HepG2 (cell line): ENCODE measurements at regions not wholly inside any gene's neighbourhood (a gene's known extent, or its start where the extent isn't known, plus 50 kb on each side); places are given as distances from the start of the nearest gene placed in this dataset.

ENCODE experiments used
- ATF1 ChIP-seq: IDR thresholded peaks from 2 replicates; pipeline ENCODE4 v1.6.1; 2016; ENCODE audit warnings: mild to moderate bottlenecking, control low read depth
- ERF ChIP-seq: IDR thresholded peaks from 2 replicates; pipeline ENCODE4 v1.6.1; 2018; ENCODE audit warnings: missing biosample characterization, missing genetic modification reagents
- HNF4A ChIP-seq: sonication (generic); formaldehyde crosslinking; IDR thresholded peaks from 2 replicates; pipeline ENCODE4 v1.4.0; 2020; ENCODE audit warnings: missing genetic modification reagents
- KDM3A ChIP-seq: IDR thresholded peaks from 2 replicates; pipeline ENCODE4 v1.6.1; 2018; ENCODE audit warnings: low read depth, missing compliant biosample characterization
- KLF16 ChIP-seq, 2 experiments: sonication (generic) in 1 of 2; formaldehyde crosslinking in 1 of 2; IDR thresholded peaks; 2 replicates each; pipeline versions ENCODE4 v1.6.1 to v1.8.0; 2016 to 2023; ENCODE audit warnings: missing genetic modification reagents in 2 of 2, missing compliant biosample characterization in 1 of 2
- NFYC ChIP-seq: IDR thresholded peaks from 2 replicates; pipeline ENCODE4 v1.6.1; 2016; ENCODE audit warnings: missing genetic modification reagents, missing compliant biosample characterization
- PAF1 ChIP-seq: IDR thresholded peaks from 2 replicates; pipeline ENCODE4 v1.6.1; 2016; ENCODE audit warnings: missing genetic modification reagents, missing compliant biosample characterization
- POLR2A ChIP-seq, 2 experiments: IDR thresholded peaks; 2 replicates each; pipeline ENCODE4 v1.6.1; 2011; ENCODE audit warnings: low read depth in 2 of 2, low read length in 2 of 2, mild to moderate bottlenecking in 1 of 2, moderate library complexity in 1 of 2; ENCODE audit not compliant: insufficient read depth in 1 of 2
- RFX3 ChIP-seq: IDR thresholded peaks from 2 replicates; pipeline ENCODE4 v1.6.1; 2016; ENCODE audit warnings: missing biosample characterization, missing genetic modification reagents
- RORA ChIP-seq: sonication (generic); formaldehyde crosslinking; IDR thresholded peaks from 2 replicates; pipeline ENCODE4 v1.5.0; 2020; ENCODE audit warnings: mild to moderate bottlenecking, missing genetic modification reagents, moderate library complexity
- TCF7 ChIP-seq: sonication (generic); IDR thresholded peaks from 2 replicates; pipeline ENCODE4 v1.6.1; 2016; ENCODE audit warnings: antibody characterized with exemption, low read depth
- YY1 ChIP-seq: IDR thresholded peaks from 2 replicates; pipeline ENCODE4 v1.6.1; 2011; ENCODE audit warnings: low read length, low read depth, moderate library complexity, mild to moderate bottlenecking; ENCODE audit not compliant: insufficient read depth, insufficient replicate concordance
- ZFP36L2 ChIP-seq: sonication (generic); formaldehyde crosslinking; IDR thresholded peaks from 2 replicates; pipeline ENCODE4 v1.4.0; 2020; ENCODE audit warnings: missing genetic modification reagents
- ZNF205 ChIP-seq: IDR thresholded peaks from 2 replicates; pipeline ENCODE4 v1.6.1; 2018; ENCODE audit warnings: missing biosample characterization, missing genetic modification reagents
- ZNF235 ChIP-seq: sonication (generic); formaldehyde crosslinking; IDR thresholded peaks from 2 replicates; pipeline ENCODE4 v1.8.1; 2023; ENCODE audit warnings: mild to moderate bottlenecking, missing genetic modification reagents, borderline replicate concordance
- ZNF264 ChIP-seq: sonication (generic); formaldehyde crosslinking; IDR thresholded peaks from 2 replicates; pipeline ENCODE4 v1.4.0; 2020; ENCODE audit warnings: missing genetic modification reagents
- ZSCAN25 ChIP-seq: sonication (generic); formaldehyde crosslinking; IDR thresholded peaks from 2 replicates; pipeline ENCODE4 v1.8.0; 2022; ENCODE audit warnings: mild to moderate bottlenecking, missing genetic modification reagents
- TF ChIP-seq, protein P1 (sequence below): sonication (generic); formaldehyde crosslinking; IDR thresholded peaks from 2 replicates; pipeline ENCODE4 v1.8.0; 2022; ENCODE audit warnings: mild to moderate bottlenecking, missing genetic modification reagents, moderate library complexity
- TF ChIP-seq, protein P2 (sequence below): IDR thresholded peaks from 2 replicates; pipeline ENCODE4 v1.6.1; 2016; ENCODE audit warnings: low read depth, control low read depth
- TF ChIP-seq, protein P3 (sequence below): sonication (generic); formaldehyde crosslinking; IDR thresholded peaks from 2 replicates; pipeline ENCODE4 v1.5.1; 2020; ENCODE audit warnings: mild to moderate bottlenecking, missing genetic modification reagents, borderline replicate concordance
- TF ChIP-seq, protein P4 (sequence below): sonication (generic); formaldehyde crosslinking; conservative IDR thresholded peaks from 2 replicates; pipeline ENCODE4 v1.8.1; 2023; ENCODE audit warnings: missing genetic modification reagents
- TF ChIP-seq, protein P5 (sequence below): sonication (generic); formaldehyde crosslinking; IDR thresholded peaks from 2 replicates; pipeline ENCODE4 v1.9.0; 2022; ENCODE audit warnings: missing genetic modification reagents, mild to moderate bottlenecking, borderline replicate concordance
- TF ChIP-seq, protein P6 (sequence below): sonication (generic); formaldehyde crosslinking; IDR thresholded peaks from 2 replicates; pipeline ENCODE4 v1.4.0; 2020; ENCODE audit warnings: mild to moderate bottlenecking, missing genetic modification reagents

DNA sequence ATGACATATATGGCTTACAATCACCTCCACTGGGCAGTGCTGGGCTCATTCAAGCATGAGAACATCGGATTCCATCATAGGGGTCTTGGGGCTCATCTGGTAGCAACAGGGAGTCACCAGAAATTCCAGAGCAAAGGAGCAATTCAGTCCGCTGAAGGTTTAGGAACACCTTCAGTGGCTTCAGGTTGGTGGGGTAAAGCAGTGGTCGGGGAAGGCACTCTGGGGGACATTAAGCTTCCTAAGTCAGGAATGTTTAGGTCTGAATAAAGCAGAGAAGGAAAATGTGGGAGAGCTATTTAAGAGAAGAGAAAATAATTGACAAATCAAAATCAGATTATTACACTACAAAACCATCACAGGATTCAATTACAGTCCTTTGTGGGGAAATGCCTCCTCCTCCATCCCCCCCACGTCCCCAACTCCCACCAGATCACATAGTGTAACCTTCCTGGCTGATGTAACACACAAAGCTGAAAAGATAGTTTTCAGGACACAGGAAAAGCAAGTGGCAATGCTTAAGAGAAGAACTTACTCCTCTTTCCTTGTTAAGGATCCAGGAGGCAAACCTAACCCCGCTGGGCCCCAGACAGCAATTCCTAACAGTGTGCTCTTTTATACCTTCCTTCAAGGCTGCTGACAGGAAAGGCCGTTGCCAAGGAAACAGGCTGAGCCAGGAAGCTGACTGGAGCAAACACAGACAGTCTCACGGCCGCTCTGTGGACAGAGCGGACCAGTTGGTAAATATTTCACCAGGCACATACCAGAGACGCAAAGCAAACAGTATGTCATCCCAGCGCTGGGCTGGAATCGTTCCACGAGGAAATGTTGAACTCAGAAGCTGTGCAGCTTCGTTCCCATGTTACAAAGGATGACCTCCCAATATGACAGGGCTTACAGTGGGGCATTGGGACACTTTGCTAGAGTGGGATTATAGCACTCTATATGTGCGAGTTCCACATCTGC, 57.5 kb upstream of the LMCD1 start (continued):
- TF ChIP-seq, protein P1, sequence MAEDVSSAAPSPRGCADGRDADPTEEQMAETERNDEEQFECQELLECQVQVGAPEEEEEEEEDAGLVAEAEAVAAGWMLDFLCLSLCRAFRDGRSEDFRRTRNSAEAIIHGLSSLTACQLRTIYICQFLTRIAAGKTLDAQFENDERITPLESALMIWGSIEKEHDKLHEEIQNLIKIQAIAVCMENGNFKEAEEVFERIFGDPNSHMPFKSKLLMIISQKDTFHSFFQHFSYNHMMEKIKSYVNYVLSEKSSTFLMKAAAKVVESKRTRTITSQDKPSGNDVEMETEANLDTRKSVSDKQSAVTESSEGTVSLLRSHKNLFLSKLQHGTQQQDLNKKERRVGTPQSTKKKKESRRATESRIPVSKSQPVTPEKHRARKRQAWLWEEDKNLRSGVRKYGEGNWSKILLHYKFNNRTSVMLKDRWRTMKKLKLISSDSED (CRISPR knock-in tag): no peak
- TF ChIP-seq PAF1 (CRISPR knock-in tag) (no peak), ZNF264 (peak; percentile 92), ZSCAN25 (CRISPR knock-in tag) (no peak), YY1 (peak; percentile 44), KLF16 (CRISPR knock-in tag; IDR thresholded peaks at IDR 0.05) (peak in 1 of 2 experiments; percentile 82; a peak in 2 of 4 replicates), ZFP36L2 (CRISPR knock-in tag) (no peak), ATF1 (no peak), HNF4A (peak; percentile 85), TCF7 (no peak), ERF (CRISPR knock-in tag) (peak; percentile 69; the same call in 1 of the 2 replicates), KDM3A (CRISPR knock-in tag) (no peak; the same call in 1 of the 2 replicates), NFYC (peak; percentile 42; the same call in 1 of the 2 replicates), POLR2A (IDR thresholded peaks at IDR 0.05; ENCODE audit: insufficient read depth in 1 of 2, low read depth in 2 of 2, low read length in 2 of 2) (peak; percentile 70 to 97), ZNF205 (CRISPR knock-in tag) (0 out of 2 replicates have a peak, but pooled peaks have one; percentile 60), RORA (no peak), RFX3 (CRISPR knock-in tag) (peak; percentile 97), ZNF235 (no peak)
- TF ChIP-seq, protein P2, sequence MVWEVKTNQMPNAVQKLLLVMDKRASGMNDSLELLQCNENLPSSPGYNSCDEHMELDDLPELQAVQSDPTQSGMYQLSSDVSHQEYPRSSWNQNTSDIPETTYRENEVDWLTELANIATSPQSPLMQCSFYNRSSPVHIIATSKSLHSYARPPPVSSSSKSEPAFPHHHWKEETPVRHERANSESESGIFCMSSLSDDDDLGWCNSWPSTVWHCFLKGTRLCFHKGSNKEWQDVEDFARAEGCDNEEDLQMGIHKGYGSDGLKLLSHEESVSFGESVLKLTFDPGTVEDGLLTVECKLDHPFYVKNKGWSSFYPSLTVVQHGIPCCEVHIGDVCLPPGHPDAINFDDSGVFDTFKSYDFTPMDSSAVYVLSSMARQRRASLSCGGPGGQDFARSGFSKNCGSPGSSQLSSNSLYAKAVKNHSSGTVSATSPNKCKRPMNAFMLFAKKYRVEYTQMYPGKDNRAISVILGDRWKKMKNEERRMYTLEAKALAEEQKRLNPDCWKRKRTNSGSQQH (CRISPR knock-in tag): no peak
- TF ChIP-seq, protein P3, sequence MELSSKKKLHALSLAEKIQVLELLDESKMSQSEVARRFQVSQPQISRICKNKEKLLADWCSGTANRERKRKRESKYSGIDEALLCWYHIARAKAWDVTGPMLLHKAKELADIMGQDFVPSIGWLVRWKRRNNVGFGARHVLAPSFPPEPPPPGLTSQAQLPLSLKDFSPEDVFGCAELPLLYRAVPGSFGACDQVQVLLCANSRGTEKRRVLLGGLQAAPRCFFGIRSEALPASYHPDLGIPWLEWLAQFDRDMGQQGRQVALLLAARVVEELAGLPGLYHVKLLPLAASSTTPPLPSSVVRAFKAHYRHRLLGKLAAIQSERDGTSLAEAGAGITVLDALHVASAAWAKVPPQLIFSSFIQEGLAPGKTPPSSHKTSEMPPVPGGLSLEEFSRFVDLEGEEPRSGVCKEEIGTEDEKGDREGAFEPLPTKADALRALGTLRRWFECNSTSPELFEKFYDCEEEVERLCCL (CRISPR knock-in tag): no peak
- TF ChIP-seq, protein P4, sequence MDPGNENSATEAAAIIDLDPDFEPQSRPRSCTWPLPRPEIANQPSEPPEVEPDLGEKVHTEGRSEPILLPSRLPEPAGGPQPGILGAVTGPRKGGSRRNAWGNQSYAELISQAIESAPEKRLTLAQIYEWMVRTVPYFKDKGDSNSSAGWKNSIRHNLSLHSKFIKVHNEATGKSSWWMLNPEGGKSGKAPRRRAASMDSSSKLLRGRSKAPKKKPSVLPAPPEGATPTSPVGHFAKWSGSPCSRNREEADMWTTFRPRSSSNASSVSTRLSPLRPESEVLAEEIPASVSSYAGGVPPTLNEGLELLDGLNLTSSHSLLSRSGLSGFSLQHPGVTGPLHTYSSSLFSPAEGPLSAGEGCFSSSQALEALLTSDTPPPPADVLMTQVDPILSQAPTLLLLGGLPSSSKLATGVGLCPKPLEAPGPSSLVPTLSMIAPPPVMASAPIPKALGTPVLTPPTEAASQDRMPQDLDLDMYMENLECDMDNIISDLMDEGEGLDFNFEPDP (CRISPR knock-in tag): no peak
- TF ChIP-seq, protein P5, sequence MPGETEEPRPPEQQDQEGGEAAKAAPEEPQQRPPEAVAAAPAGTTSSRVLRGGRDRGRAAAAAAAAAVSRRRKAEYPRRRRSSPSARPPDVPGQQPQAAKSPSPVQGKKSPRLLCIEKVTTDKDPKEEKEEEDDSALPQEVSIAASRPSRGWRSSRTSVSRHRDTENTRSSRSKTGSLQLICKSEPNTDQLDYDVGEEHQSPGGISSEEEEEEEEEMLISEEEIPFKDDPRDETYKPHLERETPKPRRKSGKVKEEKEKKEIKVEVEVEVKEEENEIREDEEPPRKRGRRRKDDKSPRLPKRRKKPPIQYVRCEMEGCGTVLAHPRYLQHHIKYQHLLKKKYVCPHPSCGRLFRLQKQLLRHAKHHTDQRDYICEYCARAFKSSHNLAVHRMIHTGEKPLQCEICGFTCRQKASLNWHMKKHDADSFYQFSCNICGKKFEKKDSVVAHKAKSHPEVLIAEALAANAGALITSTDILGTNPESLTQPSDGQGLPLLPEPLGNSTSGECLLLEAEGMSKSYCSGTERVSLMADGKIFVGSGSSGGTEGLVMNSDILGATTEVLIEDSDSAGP (CRISPR knock-in tag): no peak
- TF ChIP-seq, protein P6, sequence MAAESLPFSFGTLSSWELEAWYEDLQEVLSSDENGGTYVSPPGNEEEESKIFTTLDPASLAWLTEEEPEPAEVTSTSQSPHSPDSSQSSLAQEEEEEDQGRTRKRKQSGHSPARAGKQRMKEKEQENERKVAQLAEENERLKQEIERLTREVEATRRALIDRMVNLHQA: no peak
